Mammary epithelial cell (primary cell): ENCODE measurements at regions not wholly inside any gene's neighbourhood (a gene's known extent, or its start where the extent isn't known, plus 50 kb on each side); places are given as distances from the start of the nearest gene placed in this dataset.

ENCODE experiments used
- EZH2 ChIP-seq: IDR thresholded peaks from 2 replicates; pipeline ENCODE4 v1.6.1; 2012; ENCODE audit warnings: low read length, inconsistent platforms, borderline replicate concordance
- TF ChIP-seq, protein P1 (sequence below), 2 donors: IDR thresholded peaks in 1 of 2; conservative IDR thresholded peaks in 1 of 2; 2 replicates each; pipeline ENCODE4 v1.5.1; 2011 to 2012; ENCODE audit warnings: inconsistent platforms in 2 of 2, low read length in 2 of 2, mild to moderate bottlenecking in 2 of 2, control low read depth in 1 of 2, low read depth in 1 of 2; ENCODE audit not compliant: insufficient read depth in 1 of 2; ENCODE audit errors: extremely low read depth in 1 of 2

DNA sequence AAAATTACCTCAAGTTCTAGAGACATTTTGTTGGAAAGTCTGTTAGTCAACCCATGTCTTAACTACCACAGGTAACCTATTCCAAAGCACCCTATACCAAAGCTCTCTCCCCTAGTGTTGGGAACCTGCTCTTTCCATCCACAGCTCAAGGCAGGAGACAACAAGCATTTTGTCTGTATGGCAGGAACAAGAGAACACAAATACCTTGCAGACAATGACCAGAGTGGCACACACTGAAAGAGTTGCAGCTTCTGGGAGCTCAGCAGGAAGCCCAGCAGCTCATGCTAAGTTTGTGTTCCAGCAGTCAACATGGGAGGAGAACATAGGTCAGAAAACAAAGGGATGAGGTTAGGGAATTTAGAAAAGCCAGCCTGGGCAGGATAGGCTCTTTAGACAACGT, 300.8 kb downstream of the HHIPL2 start:
- TF ChIP-seq, protein P1, sequence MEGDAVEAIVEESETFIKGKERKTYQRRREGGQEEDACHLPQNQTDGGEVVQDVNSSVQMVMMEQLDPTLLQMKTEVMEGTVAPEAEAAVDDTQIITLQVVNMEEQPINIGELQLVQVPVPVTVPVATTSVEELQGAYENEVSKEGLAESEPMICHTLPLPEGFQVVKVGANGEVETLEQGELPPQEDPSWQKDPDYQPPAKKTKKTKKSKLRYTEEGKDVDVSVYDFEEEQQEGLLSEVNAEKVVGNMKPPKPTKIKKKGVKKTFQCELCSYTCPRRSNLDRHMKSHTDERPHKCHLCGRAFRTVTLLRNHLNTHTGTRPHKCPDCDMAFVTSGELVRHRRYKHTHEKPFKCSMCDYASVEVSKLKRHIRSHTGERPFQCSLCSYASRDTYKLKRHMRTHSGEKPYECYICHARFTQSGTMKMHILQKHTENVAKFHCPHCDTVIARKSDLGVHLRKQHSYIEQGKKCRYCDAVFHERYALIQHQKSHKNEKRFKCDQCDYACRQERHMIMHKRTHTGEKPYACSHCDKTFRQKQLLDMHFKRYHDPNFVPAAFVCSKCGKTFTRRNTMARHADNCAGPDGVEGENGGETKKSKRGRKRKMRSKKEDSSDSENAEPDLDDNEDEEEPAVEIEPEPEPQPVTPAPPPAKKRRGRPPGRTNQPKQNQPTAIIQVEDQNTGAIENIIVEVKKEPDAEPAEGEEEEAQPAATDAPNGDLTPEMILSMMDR (conservative IDR thresholded peaks at IDR 0.05 in 1 of 2, IDR thresholded peaks at IDR 0.05 in 1 of 2; ENCODE audit: extremely low read depth in 1 of 2, insufficient read depth in 1 of 2, low read depth in 1 of 2, low read length in 2 of 2), result no peak
- no peak for TF ChIP-seq EZH2
